ENCODE measurements at regions not wholly inside any gene's neighbourhood (a gene's known extent, or its start where the extent isn't known, plus 50 kb on each side); places are given as distances from the start of the nearest gene placed in this dataset.

- H3K9me3 ChIP-seq (replicated peaks; ENCODE audit: control insufficient read depth, insufficient read depth, low read length) = no peaks in the 10 kb centered on the region
- ChIA-PET POLR2A (no interaction called here), CTCF (no interaction called here)
- dilution Hi-C loops (cut with MboI; ENCODE audit: extremely low pct_ligation_motif_present, low sequenced_read_pairs) (no loop called here), intact Hi-C loops (cut with micrococcal nuclease) (no loop called here)
- H3K79me2 ChIP-seq (ENCODE audit: control insufficient read depth, insufficient read depth, low read length) = no peaks in the 10 kb centered on the region
- no peaks in the 10 kb centered on the region for H3K9me1 ChIP-seq (replicated peaks; ENCODE audit: control insufficient read depth, extremely low read depth, insufficient read depth, low read length)
- no peaks in the 10 kb centered on the region for H3K27me3 ChIP-seq (ENCODE audit: control insufficient read depth in 2 of 2, insufficient read depth in 2 of 2, low read length in 2 of 2)
- no peak overlapping the region for H3K9ac ChIP-seq (replicated peaks; ENCODE audit: extremely low read depth, insufficient read depth, low read length)
- FAIRE-seq (no peak), DNase-seq (ENCODE audit: low read depth, low spot score) (no peak)
- no peak for TF ChIP-seq MYC (IDR thresholded peaks at IDR 0.05; ENCODE audit: low read depth, low read length)
- TF ChIP-seq MAX (IDR thresholded peaks at IDR 0.05; ENCODE audit: insufficient read depth, insufficient read length) = no peak
- TF ChIP-seq JUN (IDR thresholded peaks at IDR 0.05; ENCODE audit: borderline replicate concordance, insufficient read depth, insufficient read length, low read depth) = no peak
- no peak for TF ChIP-seq GATA2 (IDR thresholded peaks at IDR 0.05; ENCODE audit: insufficient read depth, insufficient read length, low read depth, low read length)
- no peak for TF ChIP-seq POLR2A (IDR thresholded peaks at IDR 0.05; ENCODE audit: low read depth, low read length)
- no peak for TF ChIP-seq EZH2 (IDR thresholded peaks at IDR 0.05; ENCODE audit: borderline replicate concordance, low read depth, low read length, severe bottlenecking)
- TF ChIP-seq CTCF (IDR thresholded peaks at IDR 0.05; ENCODE audit: extremely low read depth in 1 of 2, insufficient read depth in 1 of 2, low read depth in 1 of 2, low read length in 2 of 2) = no peak
- no peak for TF ChIP-seq FOS (IDR thresholded peaks at IDR 0.05; ENCODE audit: borderline replicate concordance, insufficient read depth, low read length)
- no peak for TF ChIP-seq POLR2AphosphoS5 (IDR thresholded peaks at IDR 0.05; ENCODE audit: insufficient read depth, low read depth, low read length)
- no peak overlapping the region for H2AFZ ChIP-seq (ENCODE audit: low read depth, low read length)
- BruUV-seq (replicated peaks) = no TSS peak
- H3K4me3 ChIP-seq (replicated peaks in 1 of 3; ENCODE audit: insufficient read depth in 1 of 3, low read depth in 1 of 3, low read length in 3 of 3) = no peak overlapping the region
- no peak overlapping the region for H3K27ac ChIP-seq (ENCODE audit: insufficient read depth, low read depth, low read length)
- H3K4me1 ChIP-seq (ENCODE audit: control insufficient read depth, extremely low read depth, insufficient read depth, low read length) = no peaks in the 10 kb centered on the region
- H3K4me2 ChIP-seq (ENCODE audit: insufficient read depth, low read length) = no peak overlapping the region
- H4K20me1 ChIP-seq (replicated peaks; ENCODE audit: control insufficient read depth, extremely low read depth, insufficient read depth, low read length) = no peaks in the 10 kb centered on the region
- H3K36me3 ChIP-seq (ENCODE audit: control insufficient read depth in 2 of 2, extremely low read depth in 1 of 2, insufficient read depth in 2 of 2, low read length in 2 of 2) = no peaks in the 10 kb centered on the region
Measured at GRCh38 chr19:28504727-28505126, 708.2 kb downstream of the UQCRFS1 start.

Measured in endothelial cell of umbilical vein (primary cell).